ENCODE measurements at regions not wholly inside any gene's neighbourhood (a gene's known extent, or its start where the extent isn't known, plus 50 kb on each side); places are given as distances from the start of the nearest gene placed in this dataset.
A peak's percentile ranks its signal among the peaks of the same experiment; 100 is the strongest.
"Not testable (repeated sequence)": the region's sequence is repeated elsewhere in the genome, so short reads cannot be mapped to it uniquely, and the experiment has no call there.

- no peak overlapping the region for H3K27ac ChIP-seq
- TF ChIP-seq POLR2A (IDR thresholded peaks at IDR 0.05) = no peak
- WGBS, 2 donors = 92 to 93% methylated on average over 8 of the region's 8 CpGs
- ATAC-seq (ENCODE audit: low FRiP score in 2 of 2) = no peak
- H3K9me3 ChIP-seq = no peaks in the 10 kb centered on the region
- H3K36me3 ChIP-seq = no peaks in the 10 kb centered on the region
- H3K4me1 ChIP-seq = peaks cover 12 to 21% (median 18%) of the 10 kb centered on the region in 4 donors
- DNase-seq = no peak
- H3K4me3 ChIP-seq = no peak overlapping the region
- no peaks in the 10 kb centered on the region for H3K27me3 ChIP-seq
These were observed 64.2 kb upstream of the SVIL start for GRCh38 chr10:29698773-29699490.

DNA sequence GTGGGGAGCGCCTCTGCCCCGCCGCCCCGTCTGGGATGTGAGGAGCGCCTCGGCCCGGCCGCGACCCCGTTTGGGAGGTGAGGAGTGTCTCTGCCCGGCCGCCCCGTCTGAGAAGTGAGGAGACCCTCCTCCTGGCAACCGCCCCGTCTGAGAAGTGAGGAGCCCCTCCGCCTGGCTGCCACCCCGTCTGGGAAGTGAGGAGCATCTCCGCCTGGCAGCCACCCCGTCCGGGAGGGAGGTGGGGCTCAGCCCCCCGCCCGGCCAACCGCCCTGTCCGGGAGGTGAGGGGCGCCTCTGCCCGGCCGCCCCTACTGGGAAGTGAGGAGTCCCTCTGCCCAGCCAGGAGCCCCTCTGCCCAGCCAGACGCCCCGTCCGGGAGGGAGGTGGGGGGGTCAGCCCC, 61.8 kb upstream of the SVIL start:
- not testable (repeated sequence) for H3K27me3 ChIP-seq; H3K4me3 ChIP-seq; ATAC-seq (ENCODE audit: low FRiP score in 2 of 2); H3K9me3 ChIP-seq; H3K27ac ChIP-seq; H3K36me3 ChIP-seq
- peak in 1 of 2 donors; percentile 77 for DNase-seq
- peaks cover 5 to 25% (median 8%) of the 10 kb centered on the region in 4 donors for H3K4me1 ChIP-seq
- 98% methylated on average over 24 of the region's 30 CpGs; no CpG with 5 or more reads in 1 of the 2 donors for WGBS, 2 donors

GRCh38 chr10:29694121-29694520, 59.4 kb upstream of the SVIL start:
- Histone ChIP-seq H3K27me3 (no peaks in the 10 kb centered on the region), H3K4me3 (no peak overlapping the region), H3K36me3 (no peaks in the 10 kb centered on the region), H3K27ac (no peak overlapping the region), H3K9me3 (no peaks in the 10 kb centered on the region), H3K4me1 (peaks cover 8 to 31% (median 12%) of the 10 kb centered on the region in 4 donors)
- TF ChIP-seq POLR2AphosphoS5 (IDR thresholded peaks at IDR 0.05) = no peak
- no peak for TF ChIP-seq EP300 (IDR thresholded peaks at IDR 0.05)
- TF ChIP-seq CTCF (IDR thresholded peaks at IDR 0.05) = no peak
- TF ChIP-seq POLR2A (IDR thresholded peaks at IDR 0.05) = no peak
- ATAC-seq (ENCODE audit: low FRiP score in 2 of 2) = no peak
- 92 to 100% methylated on average over 3 of the region's 3 CpGs for WGBS, 2 donors
- no peak for DNase-seq

- Histone ChIP-seq H3K4me3 (no peak overlapping the region), H3K27ac (peak overlapping the region; percentile 2 to 81 (median 64)), H3K27me3 (no peaks in the 10 kb centered on the region), H3K36me3 (no peaks in the 10 kb centered on the region), H3K4me1 (peaks cover 22 to 49% (median 23%) of the 10 kb centered on the region in 4 donors), H3K9me3 (no peaks in the 10 kb centered on the region)
- TF ChIP-seq EP300 (IDR thresholded peaks at IDR 0.05) = peak in 1 of 4 donors; percentile 43
- TF ChIP-seq CTCF (IDR thresholded peaks at IDR 0.05) = no peak
- DNase-seq = peak in 1 of 2 donors; percentile 33
- 38 to 50% methylated on average over 5 of the region's 5 CpGs for WGBS, 2 donors
- ATAC-seq (ENCODE audit: low FRiP score in 2 of 2) = peak; percentile 45 to 73
These were observed 57.4 kb upstream of the SVIL start for GRCh38 chr10:29692121-29692539.

DNA sequence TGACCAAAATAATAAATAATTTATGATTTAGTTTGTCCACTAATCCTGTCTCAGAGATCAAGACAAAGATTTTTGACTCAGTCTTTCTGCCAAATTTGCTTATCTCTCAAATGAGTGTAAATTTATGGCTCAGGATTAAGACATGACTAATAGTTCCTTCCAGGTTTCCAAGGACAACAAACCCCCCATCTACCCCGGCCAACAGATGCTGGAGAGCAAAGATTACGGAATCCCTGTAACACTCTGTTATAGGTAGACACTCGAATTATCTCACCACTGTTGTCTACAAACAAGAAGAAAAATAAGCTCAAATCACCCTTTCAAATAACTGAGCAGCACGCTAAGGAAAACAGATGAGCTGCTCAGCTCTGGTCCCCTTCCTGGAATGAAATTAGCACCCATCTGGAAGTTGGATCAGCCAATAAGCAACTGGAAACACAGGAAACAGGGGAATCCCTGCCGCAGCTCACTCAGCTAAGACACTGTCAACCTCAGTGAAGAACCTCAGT, 56.8 kb upstream of the SVIL start:
- ATAC-seq (ENCODE audit: low FRiP score in 2 of 2) (peak in 1 of 2 donors; percentile 84), DNase-seq (no peak)
- Histone ChIP-seq H3K36me3 (no peaks in the 10 kb centered on the region), H3K27me3 (no peaks in the 10 kb centered on the region), H3K4me3 (no peak overlapping the region), H3K9me3 (no peaks in the 10 kb centered on the region), H3K27ac (peak overlapping the region; percentile 2 to 81 (median 64)), H3K4me1 (peaks cover 22 to 49% (median 23%) of the 10 kb centered on the region in 4 donors)
- WGBS, 2 donors = 51 to 52% methylated on average over 5 of the region's 5 CpGs
- TF ChIP-seq POLR2AphosphoS5 (IDR thresholded peaks at IDR 0.05) = peak; percentile 5 to 26
- TF ChIP-seq EP300 (IDR thresholded peaks at IDR 0.05) = no peak

GRCh38 chr10:29689001-29689400, 54.2 kb upstream of the SVIL start:
- H3K4me1 ChIP-seq = peaks cover 22 to 49% (median 23%) of the 10 kb centered on the region in 4 donors
- H3K27ac ChIP-seq = peak overlapping the region in 2 of 4 donors; percentile 20 to 69
- TF ChIP-seq POLR2A (IDR thresholded peaks at IDR 0.05) = no peak
- TF ChIP-seq CTCF (IDR thresholded peaks at IDR 0.05) = no peak
- no peak for TF ChIP-seq EP300 (IDR thresholded peaks at IDR 0.05)
- no peak for TF ChIP-seq POLR2AphosphoS5 (IDR thresholded peaks at IDR 0.05)
- H3K9me3 ChIP-seq = no peaks in the 10 kb centered on the region
- DNase-seq (no peak), ATAC-seq (ENCODE audit: low FRiP score in 2 of 2) (peak in 1 of 2 donors; percentile 49)
- H3K36me3 ChIP-seq = peaks cover 0 to 7% (median 0%) of the 10 kb centered on the region in 4 donors
- H3K4me3 ChIP-seq = no peak overlapping the region
- no peaks in the 10 kb centered on the region for H3K27me3 ChIP-seq
- 60 to 65% methylated on average over 7 of the region's 7 CpGs for WGBS, 2 donors
